ENCODE measurements at regions not wholly inside any gene's neighbourhood (a gene's known extent, or its start where the extent isn't known, plus 50 kb on each side); places are given as distances from the start of the nearest gene placed in this dataset.

GRCh38 chr2:144580521-144581161 lies 60.7 kb upstream of the ZEB2 start:
- DNase-seq (ENCODE audit: low read depth in 3 of 3, low spot score in 1 of 3): no peak

DNA sequence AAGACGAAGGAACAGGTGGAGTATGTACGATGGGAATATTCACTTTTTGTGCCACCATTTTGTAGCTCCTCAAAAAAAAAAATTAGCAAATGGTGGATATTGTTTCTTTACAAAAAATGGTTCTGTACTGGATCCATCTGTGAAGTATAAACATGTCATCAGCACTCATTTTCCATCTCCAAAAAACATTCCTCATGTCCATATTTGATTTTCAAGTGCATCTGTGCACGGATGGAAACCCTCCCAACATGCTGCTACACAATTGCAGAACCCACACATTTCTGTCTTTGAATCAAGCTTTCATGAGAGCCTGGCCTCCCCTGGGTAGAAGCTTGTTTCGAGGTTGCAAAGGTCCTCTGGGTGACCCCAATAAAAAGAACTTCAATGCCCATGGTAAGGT lies 59.6 kb upstream of the ZEB2 start:
- DNase-seq (ENCODE audit: low read depth in 3 of 3, low spot score in 1 of 3): no peak

- no peak for DNase-seq (ENCODE audit: low read depth in 3 of 3, low spot score in 1 of 3)
Observed at GRCh38 chr2:144578099-144578498, 58.2 kb upstream of the ZEB2 start.

DNA sequence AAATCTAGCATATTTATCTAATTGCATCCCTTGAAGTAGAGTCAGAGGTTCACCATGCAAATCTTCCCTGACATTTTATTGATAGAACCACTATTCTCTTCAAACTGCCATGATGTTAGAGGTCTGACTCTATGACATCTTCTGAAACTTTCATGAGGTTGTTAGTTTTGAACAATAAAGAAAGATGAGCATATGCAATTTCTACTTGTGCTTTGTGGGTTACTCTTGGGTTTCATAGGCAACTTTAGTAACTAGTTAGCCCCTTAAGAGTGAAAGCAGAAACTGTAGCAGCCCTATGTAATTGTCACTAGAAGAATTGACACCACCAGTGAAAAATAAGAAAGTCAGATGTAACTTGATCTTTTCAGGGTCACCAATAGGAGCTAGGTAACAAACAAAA lies 53.1 kb upstream of the ZEB2 start:
- DNase-seq (ENCODE audit: low read depth in 3 of 3, low spot score in 1 of 3): no peak

GRCh38 chr2:144571770-144572169 lies 51.9 kb upstream of the ZEB2 start:
- DNase-seq (ENCODE audit: low read depth in 3 of 3, low spot score in 1 of 3): no peak

- no peak for DNase-seq (ENCODE audit: low read depth in 3 of 3, low spot score in 1 of 3)
Observed at GRCh38 chr2:144570566-144570965, 50.6 kb upstream of the ZEB2 start.
